ENCODE measurements at regions not wholly inside any gene's neighbourhood (a gene's known extent, or its start where the extent isn't known, plus 50 kb on each side); places are given as distances from the start of the nearest gene placed in this dataset.

DNA sequence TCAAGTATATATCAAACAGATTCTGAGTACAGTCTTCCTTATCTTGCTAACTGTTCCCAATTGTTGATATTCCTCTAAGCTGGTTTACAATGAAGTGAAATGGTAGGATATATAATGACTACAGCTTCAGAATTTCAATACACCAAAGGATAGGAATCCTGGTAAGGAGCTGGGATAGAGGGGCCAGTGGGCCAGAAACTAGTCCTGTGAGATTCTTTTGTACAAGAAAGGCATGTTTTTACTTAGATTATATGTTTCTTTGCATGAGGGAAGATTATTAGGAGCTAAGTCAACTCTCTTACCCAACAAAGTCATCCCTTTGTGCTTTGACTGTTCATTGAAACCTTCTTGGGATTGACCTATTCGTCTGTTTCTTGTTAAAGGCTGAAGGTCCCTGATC, 435.7 kb downstream of the PLK2 start:
- H3K27me3 ChIP-seq (ENCODE audit: control insufficient read depth, insufficient read depth, low read length) = no peaks in the 10 kb centered on the region
- H3K4me3 ChIP-seq (ENCODE audit: low read length) = no peak overlapping the region

DNA sequence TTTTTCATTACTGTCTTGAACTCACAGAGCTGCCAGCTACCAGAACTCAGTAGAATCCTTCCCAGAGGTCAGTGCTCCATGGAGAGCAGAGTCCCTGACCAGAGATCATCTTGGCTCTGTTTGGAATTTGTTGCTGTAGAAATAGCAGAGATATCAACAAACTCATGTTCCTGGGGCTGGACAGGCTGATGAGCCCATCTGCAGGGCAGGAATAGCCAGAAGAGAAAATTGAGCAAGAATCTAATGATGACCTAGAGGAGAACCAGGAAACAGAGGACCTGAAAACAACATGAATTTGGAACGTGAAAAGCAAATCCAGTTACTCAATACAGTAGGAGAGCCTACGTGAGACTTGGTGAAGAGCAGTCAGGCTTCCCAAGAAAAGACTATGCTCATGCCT, 437.8 kb downstream of the PLK2 start:
- no peaks in the 10 kb centered on the region for H3K27me3 ChIP-seq (ENCODE audit: control insufficient read depth, insufficient read depth, low read length)
- H3K4me1 ChIP-seq (ENCODE audit: control insufficient read depth, low read depth, low read length) = peaks cover 2% of the 10 kb centered on the region
- no peak overlapping the region for H3K4me3 ChIP-seq (ENCODE audit: low read length)
- H3K36me3 ChIP-seq (ENCODE audit: control insufficient read depth, low read depth, low read length) = no peaks in the 10 kb centered on the region
- H3K27ac ChIP-seq (ENCODE audit: low read length) = no peak overlapping the region
- H3K9me3 ChIP-seq (ENCODE audit: control insufficient read depth, low read depth, low read length) = no peaks in the 10 kb centered on the region
- H3K9ac ChIP-seq (ENCODE audit: low read length) = no peak overlapping the region

More for the DNA sequence above, 435.7 kb downstream of the PLK2 start:
- Histone ChIP-seq H3K9me3 (ENCODE audit: control insufficient read depth, low read depth, low read length) (no peaks in the 10 kb centered on the region), H3K4me1 (ENCODE audit: control insufficient read depth, low read depth, low read length) (no peaks in the 10 kb centered on the region), H3K27ac (ENCODE audit: low read length) (no peak overlapping the region), H3K9ac (ENCODE audit: low read length) (no peak overlapping the region), H3K36me3 (ENCODE audit: control insufficient read depth, low read depth, low read length) (no peaks in the 10 kb centered on the region)

DNA sequence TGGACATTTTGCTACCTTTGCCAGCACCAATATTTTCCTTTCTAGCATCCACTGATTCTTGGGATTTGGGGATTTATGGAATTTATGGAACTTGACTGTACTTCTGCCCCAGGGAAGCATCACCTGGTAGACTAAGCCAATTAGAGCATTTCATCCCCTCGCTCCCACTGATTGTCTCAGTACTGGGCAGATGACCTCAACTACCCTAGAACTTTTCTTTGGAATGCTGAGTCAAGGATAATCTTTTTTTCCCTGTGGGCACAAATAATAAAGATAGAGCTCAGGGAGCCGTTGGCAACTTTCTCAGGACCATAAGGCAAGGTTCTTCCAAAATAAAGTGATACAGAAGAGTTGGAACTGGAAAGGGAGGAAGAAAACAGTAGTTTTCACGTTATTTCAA, 438.4 kb downstream of the PLK2 start:
- Histone ChIP-seq H3K27ac (ENCODE audit: low read length) (no peak overlapping the region), H3K27me3 (ENCODE audit: control insufficient read depth, insufficient read depth, low read length) (no peaks in the 10 kb centered on the region), H3K4me1 (ENCODE audit: control insufficient read depth, low read depth, low read length) (peaks cover 8% of the 10 kb centered on the region), H3K36me3 (ENCODE audit: control insufficient read depth, low read depth, low read length) (no peaks in the 10 kb centered on the region), H3K9me3 (ENCODE audit: control insufficient read depth, low read depth, low read length) (no peaks in the 10 kb centered on the region), H3K9ac (ENCODE audit: low read length) (no peak overlapping the region), H3K4me3 (ENCODE audit: low read length) (no peak overlapping the region)

DNA sequence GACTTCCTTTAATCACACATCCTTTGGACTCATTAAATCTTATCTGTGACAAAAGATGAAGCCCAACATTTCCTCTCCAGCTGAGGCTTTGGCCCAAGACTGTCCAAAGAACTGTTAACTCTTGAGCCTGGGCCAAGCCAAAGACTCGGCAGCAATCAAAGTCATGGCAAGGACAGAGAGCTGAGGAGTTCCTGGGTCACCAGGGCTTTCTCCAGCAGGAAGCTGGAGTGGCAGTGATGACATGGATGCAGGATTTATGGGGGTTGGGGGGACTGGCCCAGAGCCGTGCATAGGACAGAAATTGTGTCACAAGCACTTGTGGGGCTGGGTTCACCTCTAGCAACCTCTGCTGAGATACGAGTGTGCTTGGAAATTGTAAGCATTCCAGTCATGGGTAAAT, 440.3 kb downstream of the PLK2 start:
- no peak overlapping the region for H3K4me3 ChIP-seq (ENCODE audit: low read length)
- no peaks in the 10 kb centered on the region for H3K27me3 ChIP-seq (ENCODE audit: control insufficient read depth, insufficient read depth, low read length)
- no peaks in the 10 kb centered on the region for H3K9me3 ChIP-seq (ENCODE audit: control insufficient read depth, low read depth, low read length)
- no peaks in the 10 kb centered on the region for H3K36me3 ChIP-seq (ENCODE audit: control insufficient read depth, low read depth, low read length)
- H3K27ac ChIP-seq (ENCODE audit: low read length) = no peak overlapping the region
- no peak overlapping the region for H3K9ac ChIP-seq (ENCODE audit: low read length)
- peaks cover 8% of the 10 kb centered on the region for H3K4me1 ChIP-seq (ENCODE audit: control insufficient read depth, low read depth, low read length)

DNA sequence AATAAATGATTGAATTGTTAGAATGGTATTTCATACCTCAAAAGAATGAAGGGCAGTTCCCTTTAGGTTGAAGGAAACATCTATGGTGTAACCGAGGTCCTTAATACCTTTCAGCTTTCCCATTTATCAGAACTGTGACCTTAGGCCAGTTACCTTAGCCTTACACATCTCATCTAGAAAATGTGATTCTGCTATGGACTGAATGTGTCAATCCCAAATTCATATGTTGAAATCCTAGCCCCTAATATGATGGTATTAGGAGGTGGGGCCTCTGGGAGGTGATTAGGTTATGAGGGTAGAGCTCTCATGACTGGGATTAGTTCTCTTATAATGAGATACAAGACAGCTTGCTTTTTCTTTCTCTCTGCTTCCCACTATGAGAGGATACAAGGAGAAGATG, 441.9 kb downstream of the PLK2 start:
- H3K9me3 ChIP-seq (ENCODE audit: control insufficient read depth, low read depth, low read length) = no peaks in the 10 kb centered on the region
- no peak overlapping the region for H3K9ac ChIP-seq (ENCODE audit: low read length)
- no peaks in the 10 kb centered on the region for H3K27me3 ChIP-seq (ENCODE audit: control insufficient read depth, insufficient read depth, low read length)
- H3K27ac ChIP-seq (ENCODE audit: low read length) = no peak overlapping the region
- H3K4me1 ChIP-seq (ENCODE audit: control insufficient read depth, low read depth, low read length) = peaks cover 8% of the 10 kb centered on the region
- H3K4me3 ChIP-seq (ENCODE audit: low read length) = no peak overlapping the region
- H3K36me3 ChIP-seq (ENCODE audit: control insufficient read depth, low read depth, low read length) = no peaks in the 10 kb centered on the region

DNA sequence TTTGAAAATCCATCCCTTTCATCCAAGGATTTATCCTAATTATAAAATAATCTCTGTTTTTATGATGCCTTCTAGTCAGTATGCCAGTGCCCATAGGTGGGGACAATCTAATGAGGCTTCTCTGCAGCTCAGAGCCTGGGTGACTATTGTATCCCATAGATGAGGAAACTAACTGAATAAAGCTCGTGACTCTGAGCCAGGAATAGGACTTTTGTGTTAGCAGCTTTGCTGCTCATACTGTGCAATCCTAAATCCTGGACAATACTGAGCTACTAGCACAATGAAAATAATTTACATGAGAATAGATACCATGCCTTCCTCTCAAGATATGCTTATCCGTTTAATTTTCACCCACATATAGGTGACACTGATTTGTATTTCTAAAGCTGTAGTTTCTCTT, 443.0 kb downstream of the PLK2 start:
- peaks cover 8% of the 10 kb centered on the region for H3K4me1 ChIP-seq (ENCODE audit: control insufficient read depth, low read depth, low read length)
- no peak overlapping the region for H3K27ac ChIP-seq (ENCODE audit: low read length)
- no peak overlapping the region for H3K4me3 ChIP-seq (ENCODE audit: low read length)
- H3K27me3 ChIP-seq (ENCODE audit: control insufficient read depth, insufficient read depth, low read length) = no peaks in the 10 kb centered on the region
- no peaks in the 10 kb centered on the region for H3K9me3 ChIP-seq (ENCODE audit: control insufficient read depth, low read depth, low read length)
- H3K9ac ChIP-seq (ENCODE audit: low read length) = no peak overlapping the region
- no peaks in the 10 kb centered on the region for H3K36me3 ChIP-seq (ENCODE audit: control insufficient read depth, low read depth, low read length)

DNA sequence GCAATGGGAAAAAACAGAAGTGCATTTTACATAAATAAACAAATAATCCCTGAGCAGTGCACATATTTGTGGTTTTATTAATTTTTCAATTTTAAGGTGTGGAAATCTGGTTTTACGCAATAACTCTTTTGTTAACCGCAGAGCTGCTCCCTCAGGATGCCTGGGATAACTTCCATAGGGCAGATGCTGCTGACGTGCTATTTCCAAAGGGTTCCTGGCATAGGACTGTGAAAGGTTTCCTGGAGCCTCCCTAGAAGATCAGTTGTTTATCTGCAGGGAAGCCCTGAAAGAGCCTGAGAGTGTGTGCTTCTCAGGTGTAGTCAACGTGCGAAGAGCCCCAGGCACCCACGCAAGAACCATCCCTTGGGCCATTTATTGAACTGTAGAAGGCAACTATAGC, 443.5 kb downstream of the PLK2 start:
- Histone ChIP-seq H3K4me1 (ENCODE audit: control insufficient read depth, low read depth, low read length) (peaks cover 8% of the 10 kb centered on the region), H3K9me3 (ENCODE audit: control insufficient read depth, low read depth, low read length) (no peaks in the 10 kb centered on the region), H3K4me3 (ENCODE audit: low read length) (no peak overlapping the region), H3K9ac (ENCODE audit: low read length) (no peak overlapping the region), H3K27me3 (ENCODE audit: control insufficient read depth, insufficient read depth, low read length) (no peaks in the 10 kb centered on the region), H3K27ac (ENCODE audit: low read length) (no peak overlapping the region), H3K36me3 (ENCODE audit: control insufficient read depth, low read depth, low read length) (no peaks in the 10 kb centered on the region)

DNA sequence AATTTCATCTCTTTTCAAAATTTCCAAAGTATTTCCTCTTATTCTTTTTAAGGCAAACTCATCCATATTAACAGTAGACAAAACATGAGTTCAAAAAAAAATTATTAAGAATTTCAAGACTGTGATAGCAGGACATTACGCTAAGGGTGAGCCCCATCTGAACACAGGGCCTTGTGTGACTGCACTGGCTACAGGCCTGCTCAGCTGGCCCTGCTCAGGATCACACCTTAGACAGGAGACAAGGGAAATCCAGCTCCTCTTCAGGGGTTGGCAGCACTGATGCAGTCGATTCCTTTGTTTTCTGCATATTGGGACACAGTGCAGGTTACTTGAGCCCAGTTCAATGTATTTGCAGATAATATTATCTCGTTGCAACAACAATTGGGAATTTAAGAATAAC, 444.7 kb downstream of the PLK2 start:
- Histone ChIP-seq H3K27me3 (ENCODE audit: control insufficient read depth, insufficient read depth, low read length) (no peaks in the 10 kb centered on the region), H3K36me3 (ENCODE audit: control insufficient read depth, low read depth, low read length) (no peaks in the 10 kb centered on the region), H3K4me3 (ENCODE audit: low read length) (no peak overlapping the region), H3K4me1 (ENCODE audit: control insufficient read depth, low read depth, low read length) (peaks cover 8% of the 10 kb centered on the region), H3K27ac (ENCODE audit: low read length) (no peak overlapping the region), H3K9ac (ENCODE audit: low read length) (no peak overlapping the region), H3K9me3 (ENCODE audit: control insufficient read depth, low read depth, low read length) (no peaks in the 10 kb centered on the region)

DNA sequence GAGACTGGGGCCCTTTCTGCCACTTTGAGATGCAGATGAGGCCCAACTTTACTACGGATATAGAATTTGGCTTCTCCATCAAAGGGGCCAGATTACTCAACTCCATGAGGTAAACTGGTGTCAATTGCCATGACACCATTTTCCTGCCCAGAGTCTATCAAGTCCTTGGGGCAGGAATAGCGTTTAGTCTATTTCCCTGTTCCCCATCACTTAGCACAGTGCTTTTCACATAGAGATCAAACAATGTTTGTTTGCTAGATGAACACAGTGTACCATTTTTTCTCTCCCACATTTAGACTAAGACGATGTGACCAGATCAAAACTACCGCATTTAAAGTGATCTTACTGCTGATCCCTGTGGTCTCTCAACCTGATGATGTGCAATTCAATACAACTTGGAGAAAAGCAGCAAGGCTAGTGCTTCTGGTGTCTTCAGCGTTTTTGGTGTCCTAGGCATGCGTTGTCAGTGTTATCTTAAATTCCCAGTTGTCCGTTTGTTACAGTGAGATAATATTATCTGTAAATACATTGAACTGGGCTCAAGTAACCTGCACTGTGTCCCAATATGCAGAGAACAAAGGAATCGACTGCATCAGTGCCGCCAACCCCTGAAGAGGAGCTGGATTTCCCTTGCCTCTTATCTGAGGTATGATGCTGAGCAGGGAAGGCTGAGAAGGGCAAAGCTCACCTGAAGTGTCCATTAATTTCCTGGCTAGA, 446.2 kb downstream of the PLK2 start:
- H3K27ac ChIP-seq (ENCODE audit: low read length) = no peak overlapping the region
- no peak overlapping the region for H3K9ac ChIP-seq (ENCODE audit: low read length)
- no peaks in the 10 kb centered on the region for H3K27me3 ChIP-seq (ENCODE audit: control insufficient read depth, insufficient read depth, low read length)
- peaks cover 8% of the 10 kb centered on the region for H3K4me1 ChIP-seq (ENCODE audit: control insufficient read depth, low read depth, low read length)
- no peaks in the 10 kb centered on the region for H3K9me3 ChIP-seq (ENCODE audit: control insufficient read depth, low read depth, low read length)
- no peaks in the 10 kb centered on the region for H3K36me3 ChIP-seq (ENCODE audit: control insufficient read depth, low read depth, low read length)
- no peak overlapping the region for H3K4me3 ChIP-seq (ENCODE audit: low read length)

DNA sequence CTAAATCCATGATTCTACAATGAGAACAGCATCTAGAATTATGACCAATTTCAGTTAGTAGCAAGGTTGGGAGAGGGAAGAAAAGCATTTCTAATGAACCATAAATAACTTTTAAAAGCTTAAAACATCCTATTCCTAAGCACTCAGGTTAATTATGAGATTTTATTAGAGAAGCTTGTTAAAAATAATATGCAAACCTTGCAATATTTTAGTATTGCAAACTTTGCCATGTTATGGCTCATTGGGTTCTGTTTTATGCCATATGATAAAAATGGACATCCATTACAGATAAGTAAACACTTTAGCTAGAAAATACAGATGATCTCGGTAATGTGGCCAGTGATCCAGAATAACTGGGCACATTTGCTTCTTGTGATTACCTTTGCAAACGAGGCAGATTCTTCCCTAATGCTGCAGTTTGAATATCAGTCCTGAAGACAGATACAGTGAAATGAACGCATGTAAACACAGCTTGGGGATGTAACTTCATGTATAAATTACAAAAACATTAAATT, 447.0 kb downstream of the PLK2 start:
- Histone ChIP-seq H3K9me3 (ENCODE audit: control insufficient read depth, low read depth, low read length) (no peaks in the 10 kb centered on the region), H3K27ac (ENCODE audit: low read length) (no peak overlapping the region), H3K9ac (ENCODE audit: low read length) (no peak overlapping the region), H3K4me1 (ENCODE audit: control insufficient read depth, low read depth, low read length) (peaks cover 8% of the 10 kb centered on the region), H3K4me3 (ENCODE audit: low read length) (no peak overlapping the region), H3K27me3 (ENCODE audit: control insufficient read depth, insufficient read depth, low read length) (no peaks in the 10 kb centered on the region), H3K36me3 (ENCODE audit: control insufficient read depth, low read depth, low read length) (no peaks in the 10 kb centered on the region)

DNA sequence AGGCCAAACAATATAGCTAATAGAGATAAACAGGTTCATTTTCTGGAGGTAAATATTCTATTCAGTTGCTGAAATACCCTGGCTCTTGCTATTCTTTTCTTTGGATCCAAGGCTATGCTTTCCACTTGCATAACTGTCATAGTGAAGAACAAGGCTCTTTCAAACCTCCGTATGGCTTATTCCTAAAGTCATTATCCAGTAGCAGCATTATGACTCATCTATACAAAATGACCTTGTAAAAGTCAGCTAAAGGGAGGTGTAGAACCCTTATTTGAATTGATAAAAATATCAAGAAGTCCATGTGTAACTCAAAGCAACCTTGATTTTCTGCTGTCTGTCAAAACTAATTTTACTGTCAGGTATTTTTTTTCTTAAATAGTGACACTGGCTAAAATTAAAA, 447.8 kb downstream of the PLK2 start:
- Histone ChIP-seq H3K36me3 (ENCODE audit: control insufficient read depth, low read depth, low read length) (no peaks in the 10 kb centered on the region), H3K4me1 (ENCODE audit: control insufficient read depth, low read depth, low read length) (peaks cover 7% of the 10 kb centered on the region), H3K9me3 (ENCODE audit: control insufficient read depth, low read depth, low read length) (no peaks in the 10 kb centered on the region), H3K27me3 (ENCODE audit: control insufficient read depth, insufficient read depth, low read length) (no peaks in the 10 kb centered on the region), H3K9ac (ENCODE audit: low read length) (no peak overlapping the region), H3K27ac (ENCODE audit: low read length) (no peak overlapping the region), H3K4me3 (ENCODE audit: low read length) (no peak overlapping the region)

DNA sequence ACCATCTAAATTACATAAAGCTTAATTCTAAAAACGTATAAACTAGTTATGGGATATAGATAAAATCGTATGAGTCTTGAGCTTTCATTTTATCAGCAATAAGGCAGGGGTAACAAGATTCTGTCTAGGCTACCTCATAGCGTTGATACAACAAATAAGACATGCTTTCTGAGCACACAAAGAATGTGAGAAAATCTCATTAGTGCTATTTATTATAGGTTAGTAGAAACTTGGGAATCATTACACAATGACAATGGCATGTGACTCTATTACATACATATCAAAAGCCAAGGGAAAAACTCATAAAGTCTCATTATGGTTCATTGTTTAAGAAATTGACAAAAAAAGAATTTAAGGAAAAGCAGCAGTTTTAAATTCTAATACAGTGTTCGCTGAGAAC, 448.6 kb downstream of the PLK2 start:
- no peak overlapping the region for H3K9ac ChIP-seq (ENCODE audit: low read length)
- H3K4me1 ChIP-seq (ENCODE audit: control insufficient read depth, low read depth, low read length) = no peaks in the 10 kb centered on the region
- H3K9me3 ChIP-seq (ENCODE audit: control insufficient read depth, low read depth, low read length) = no peaks in the 10 kb centered on the region
- no peak overlapping the region for H3K4me3 ChIP-seq (ENCODE audit: low read length)
- H3K36me3 ChIP-seq (ENCODE audit: control insufficient read depth, low read depth, low read length) = no peaks in the 10 kb centered on the region
- no peak overlapping the region for H3K27ac ChIP-seq (ENCODE audit: low read length)
- no peaks in the 10 kb centered on the region for H3K27me3 ChIP-seq (ENCODE audit: control insufficient read depth, insufficient read depth, low read length)
